Calu3 (cell line): ENCODE measurements at regions not wholly inside any gene's neighbourhood (a gene's known extent, or its start where the extent isn't known, plus 50 kb on each side); places are given as distances from the start of the nearest gene placed in this dataset.

Experiments
- BruUV-seq: library from RNA; stranded (reverse); fragments of 400-500 nt; replicated peaks from 2 replicates; lab custom pipeline; 2021; lab: Mats Ljungman, UMichigan
- CTCF ChIA-PET: fragments of 300-600 bp; sonication (Branson Sonifier 250); formaldehyde crosslinking; loops from one replicate; lab custom pipeline; 2022; ENCODE audit warnings: antibody characterized with exemption; lab: Charles Lee
- DNase-seq: peaks from one replicate; pipeline ENCODE4 v3.0.0; 2022
- H3K27ac Mint-ChIP-seq: one replicate; pipeline ENCODE4 v1.8.0; 2022; ENCODE audit warnings: mixed read lengths; ENCODE audit not compliant: unreplicated experiment
- H3K27me3 Mint-ChIP-seq: one replicate; pipeline ENCODE4 v1.8.0; 2022; ENCODE audit warnings: mixed read lengths; ENCODE audit not compliant: unreplicated experiment
- H3K36me3 Mint-ChIP-seq: one replicate; pipeline ENCODE4 v1.8.0; 2022; ENCODE audit warnings: mild to moderate bottlenecking, moderate library complexity, mixed read lengths; ENCODE audit not compliant: insufficient read depth, unreplicated experiment
- H3K4me1 Mint-ChIP-seq: one replicate; pipeline ENCODE4 v1.8.0; 2022; ENCODE audit warnings: mild to moderate bottlenecking, low read depth, mixed read lengths; ENCODE audit not compliant: unreplicated experiment
- H3K4me3 Mint-ChIP-seq: one replicate; pipeline ENCODE4 v1.8.0; 2022; ENCODE audit warnings: mild to moderate bottlenecking, low read depth, moderate library complexity, mixed read lengths; ENCODE audit not compliant: unreplicated experiment
- H3K9me3 Mint-ChIP-seq: one replicate; pipeline ENCODE4 v1.8.0; 2022; ENCODE audit warnings: low read depth, mixed read lengths; ENCODE audit not compliant: unreplicated experiment
- CTCF ChIP-seq: fragments of 200-600 bp; IDR thresholded peaks from one replicate; pipeline ENCODE4 v1.8.0; 2022; ENCODE audit warnings: antibody characterized with exemption; ENCODE audit not compliant: unreplicated experiment
- intact Hi-C: fragments of 100-400 bp; cut with micrococcal nuclease; formaldehyde crosslinking; loops from one replicate; pipeline ENCODE4 v1.10.0; 2022; ENCODE audit not compliant: unreplicated experiment

- Mint-ChIP-seq H3K4me3 (no peak overlapping the region), H3K4me1 (no peaks in the 10 kb centered on the region), H3K27me3 (peaks cover 15% of the 10 kb centered on the region), H3K9me3 (no peaks in the 10 kb centered on the region), H3K27ac (no peak overlapping the region), H3K36me3 (no peaks in the 10 kb centered on the region)
- DNase-seq, result no peak
- no peak for TF ChIP-seq CTCF
- BruUV-seq, result no TSS peak
- CTCF ChIA-PET, result no interaction called here
- intact Hi-C loops, result no loop called here
Measured at GRCh38 chr1:115401676-115402075, 63.6 kb upstream of the NGF start.

- H3K27ac Mint-ChIP-seq, result no peak overlapping the region
- no peaks in the 10 kb centered on the region for H3K9me3 Mint-ChIP-seq
- intact Hi-C loops, result no loop called here
- no peaks in the 10 kb centered on the region for H3K4me1 Mint-ChIP-seq
- BruUV-seq, result no TSS peak
- peaks cover 7% of the 10 kb centered on the region for H3K27me3 Mint-ChIP-seq
- no peak for TF ChIP-seq CTCF
- no peak overlapping the region for H3K4me3 Mint-ChIP-seq
- CTCF ChIA-PET, result no interaction called here
- no peaks in the 10 kb centered on the region for H3K36me3 Mint-ChIP-seq
- no peak for DNase-seq
Measured at GRCh38 chr1:115400891-115401290, 62.8 kb upstream of the NGF start.

- Mint-ChIP-seq H3K27ac (no peak overlapping the region), H3K36me3 (no peaks in the 10 kb centered on the region), H3K4me1 (no peaks in the 10 kb centered on the region), H3K9me3 (no peaks in the 10 kb centered on the region), H3K27me3 (peaks cover 2% of the 10 kb centered on the region), H3K4me3 (no peak overlapping the region)
- intact Hi-C loops, result no loop called here
- no TSS peak for BruUV-seq
- no peak for DNase-seq
- CTCF ChIA-PET, result no interaction called here
- TF ChIP-seq CTCF, result no peak
Measured at GRCh38 chr1:115400426-115400825, 62.4 kb upstream of the NGF start.

GRCh38 chr1:115398745-115399144 lies 60.7 kb upstream of the NGF start:
- Mint-ChIP-seq H3K36me3 (no peaks in the 10 kb centered on the region), H3K9me3 (no peaks in the 10 kb centered on the region), H3K4me1 (no peaks in the 10 kb centered on the region), H3K27me3 (no peaks in the 10 kb centered on the region), H3K4me3 (no peak overlapping the region), H3K27ac (no peak overlapping the region)
- intact Hi-C loops, result no loop called here
- no peak for DNase-seq
- TF ChIP-seq CTCF, result no peak
- no TSS peak for BruUV-seq
- CTCF ChIA-PET, result interaction anchor here (0.6 kb wide), 1 partner anchor 1943 kb away, joined by 3 read pairs; no protein-coding TSS in a partner anchor
